WI38 (cell line): ENCODE measurements at regions not wholly inside any gene's neighbourhood (a gene's known extent, or its start where the extent isn't known, plus 50 kb on each side); places are given as distances from the start of the nearest gene placed in this dataset.

Experiments
- H3K4me3 ChIP-seq: 2 replicates; pipeline ENCODE4 v1.5.1; 2011; ENCODE audit warnings: low read depth, mild to moderate bottlenecking, control low read depth, low read length
- TF ChIP-seq, protein P1 (sequence below): IDR thresholded peaks from 2 replicates; pipeline ENCODE4 v1.5.1; 2012; ENCODE audit warnings: low read depth, mild to moderate bottlenecking, control low read depth, low read length

DNA sequence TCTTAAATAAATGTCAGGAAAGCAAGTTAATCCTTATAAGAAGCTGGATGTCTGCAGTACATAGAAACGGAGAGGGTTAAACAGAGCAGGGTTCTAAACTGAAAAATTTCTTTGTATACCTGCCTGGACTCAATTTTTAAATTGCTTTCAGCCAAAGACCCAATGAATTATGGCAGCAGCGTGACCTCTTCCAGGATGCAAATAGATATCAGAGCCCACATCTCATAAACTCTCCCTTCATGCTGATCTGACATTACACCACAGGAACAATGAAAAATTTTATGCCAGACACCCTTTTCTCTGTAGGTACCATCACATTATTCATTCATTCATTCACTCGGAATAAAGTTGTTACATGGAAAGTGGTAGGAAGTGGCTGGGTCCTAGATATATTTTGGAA lies 236.4 kb downstream of the NUF2 start:
- H3K4me3 ChIP-seq = no peak overlapping the region
- TF ChIP-seq, protein P1, sequence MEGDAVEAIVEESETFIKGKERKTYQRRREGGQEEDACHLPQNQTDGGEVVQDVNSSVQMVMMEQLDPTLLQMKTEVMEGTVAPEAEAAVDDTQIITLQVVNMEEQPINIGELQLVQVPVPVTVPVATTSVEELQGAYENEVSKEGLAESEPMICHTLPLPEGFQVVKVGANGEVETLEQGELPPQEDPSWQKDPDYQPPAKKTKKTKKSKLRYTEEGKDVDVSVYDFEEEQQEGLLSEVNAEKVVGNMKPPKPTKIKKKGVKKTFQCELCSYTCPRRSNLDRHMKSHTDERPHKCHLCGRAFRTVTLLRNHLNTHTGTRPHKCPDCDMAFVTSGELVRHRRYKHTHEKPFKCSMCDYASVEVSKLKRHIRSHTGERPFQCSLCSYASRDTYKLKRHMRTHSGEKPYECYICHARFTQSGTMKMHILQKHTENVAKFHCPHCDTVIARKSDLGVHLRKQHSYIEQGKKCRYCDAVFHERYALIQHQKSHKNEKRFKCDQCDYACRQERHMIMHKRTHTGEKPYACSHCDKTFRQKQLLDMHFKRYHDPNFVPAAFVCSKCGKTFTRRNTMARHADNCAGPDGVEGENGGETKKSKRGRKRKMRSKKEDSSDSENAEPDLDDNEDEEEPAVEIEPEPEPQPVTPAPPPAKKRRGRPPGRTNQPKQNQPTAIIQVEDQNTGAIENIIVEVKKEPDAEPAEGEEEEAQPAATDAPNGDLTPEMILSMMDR = no peak

DNA sequence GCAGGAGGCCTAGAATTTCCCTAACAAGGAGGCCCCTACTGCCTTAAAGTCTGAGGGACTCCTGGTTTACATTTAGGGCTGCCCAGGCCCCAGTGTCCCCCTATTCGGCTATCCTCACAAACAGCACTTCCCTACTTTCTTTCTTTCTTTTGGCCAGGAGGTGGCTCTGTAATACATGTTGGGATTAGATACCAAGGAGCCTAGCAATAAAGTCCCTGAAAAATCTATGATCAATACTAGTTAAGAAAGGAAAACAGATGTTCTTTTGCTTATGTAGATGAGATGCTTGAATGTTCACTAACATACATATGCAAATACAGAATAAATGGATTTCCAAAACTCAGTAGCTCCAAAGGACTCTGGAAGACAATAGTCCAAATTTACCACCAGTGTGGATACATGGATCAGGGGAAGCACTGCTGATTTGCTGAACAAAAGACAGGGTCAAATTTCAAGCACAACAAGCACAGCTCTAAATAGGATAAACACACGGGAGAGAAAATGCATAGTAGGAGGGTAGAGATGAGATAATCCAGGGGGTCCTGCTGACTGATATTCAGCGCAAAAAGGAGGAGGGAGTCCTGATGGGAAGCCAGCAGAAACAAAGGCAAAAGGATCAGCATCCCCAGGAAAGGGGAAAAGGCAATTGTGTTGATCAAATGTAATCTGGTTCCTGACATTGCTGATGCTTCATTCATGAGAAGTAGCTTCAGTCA lies 240.0 kb downstream of the NUF2 start:
- TF ChIP-seq, protein P1 = no peak
- no peak overlapping the region for H3K4me3 ChIP-seq

DNA sequence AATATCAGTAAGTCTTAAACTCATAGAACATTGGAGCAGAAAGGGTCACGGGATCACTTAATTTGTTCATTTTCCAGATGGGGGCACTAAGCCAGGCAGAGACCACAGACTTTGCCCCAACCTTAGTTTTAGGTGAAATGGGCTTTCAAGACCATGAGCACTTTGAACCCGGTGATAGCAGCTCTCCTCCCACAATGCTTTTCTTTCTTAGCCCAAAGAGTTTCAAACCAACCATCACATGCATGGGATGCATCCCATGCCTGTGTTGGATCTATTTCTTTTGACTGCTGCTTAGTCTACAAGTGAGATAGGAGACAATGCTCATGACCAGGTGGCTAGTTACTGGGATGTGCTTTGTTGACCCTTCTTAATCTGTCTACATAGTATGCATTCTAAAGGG lies 240.6 kb downstream of the NUF2 start:
- H3K4me3 ChIP-seq = no peak overlapping the region
- TF ChIP-seq, protein P1 = no peak

DNA sequence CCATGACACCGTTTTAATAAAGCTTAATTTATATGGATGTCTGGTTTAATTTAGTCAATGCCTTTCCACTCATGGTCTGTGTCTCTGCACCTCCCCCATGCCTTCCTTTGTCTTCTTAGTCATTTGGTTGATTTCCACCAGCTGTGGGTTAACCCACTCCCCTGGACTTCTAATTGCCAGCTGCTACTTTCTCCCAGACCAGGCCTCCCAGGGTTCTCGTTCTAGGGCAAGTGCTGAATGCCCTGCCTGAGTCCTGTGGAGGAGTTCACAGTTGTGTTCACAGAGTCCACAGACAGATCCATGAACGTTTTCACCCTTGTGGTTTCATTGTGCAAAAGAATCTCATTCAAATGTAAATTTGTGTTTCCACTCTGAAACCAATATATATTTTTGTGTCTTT lies 243.4 kb downstream of the NUF2 start:
- TF ChIP-seq, protein P1 = no peak
- H3K4me3 ChIP-seq = no peak overlapping the region

DNA sequence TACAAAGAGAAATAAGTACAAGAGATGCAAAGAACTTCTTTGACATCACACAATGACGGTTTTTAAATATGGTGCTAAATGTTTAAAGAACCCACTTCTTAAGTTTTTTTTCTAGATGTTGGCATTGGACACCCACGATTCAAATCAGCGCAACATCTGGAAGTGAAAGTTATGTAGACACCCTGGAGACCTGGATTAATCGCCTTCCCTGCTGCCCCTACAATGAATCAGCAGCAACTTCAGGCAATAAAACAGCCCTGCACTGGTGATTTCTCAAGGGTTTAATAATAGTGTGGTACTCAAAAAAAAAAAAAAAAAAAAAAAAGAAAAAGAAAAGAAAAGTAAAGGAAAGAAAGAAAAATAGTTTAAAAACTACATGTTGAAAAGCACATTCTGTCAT lies 248.3 kb downstream of the NUF2 start:
- TF ChIP-seq, protein P1 = no peak
- no peak overlapping the region for H3K4me3 ChIP-seq

DNA sequence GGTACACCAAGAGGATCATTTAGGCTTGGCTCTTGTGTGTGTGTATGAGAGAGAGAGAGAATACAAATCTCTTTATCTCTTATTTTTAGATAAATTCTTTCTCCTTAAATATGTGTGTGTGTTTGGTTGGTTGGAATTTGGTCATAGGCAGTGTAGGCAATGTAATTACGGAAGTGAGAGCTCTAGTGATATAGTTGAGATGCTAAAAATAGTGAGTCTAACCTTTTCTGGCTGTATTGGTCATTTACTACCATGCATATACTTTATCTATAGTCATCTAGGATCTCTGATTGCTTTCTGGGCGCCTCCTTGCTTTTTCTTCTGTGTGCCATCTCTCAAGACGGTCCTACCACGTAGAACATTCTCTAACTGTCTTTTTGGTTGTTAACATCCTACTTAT lies 250.2 kb downstream of the NUF2 start:
- TF ChIP-seq, protein P1 = no peak

DNA sequence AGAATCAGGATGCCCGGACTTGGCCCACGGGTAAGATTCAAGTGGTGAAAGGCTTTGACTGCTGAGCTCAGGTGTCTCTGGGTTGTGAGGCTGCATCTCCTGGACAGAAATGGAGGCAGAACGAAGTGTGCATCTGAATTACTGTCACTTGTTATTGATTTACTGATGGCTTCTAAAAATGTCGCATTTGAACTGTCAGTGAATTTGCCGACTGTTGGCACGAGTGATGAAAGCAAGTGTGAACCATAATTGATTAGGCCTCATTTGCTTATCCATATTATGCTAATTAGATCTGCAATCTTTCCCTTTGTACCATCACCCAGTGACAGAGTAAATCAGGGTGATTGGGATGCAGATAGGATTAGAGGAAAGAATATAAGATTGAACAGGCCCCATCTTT lies 252.4 kb downstream of the NUF2 start:
- no peak overlapping the region for H3K4me3 ChIP-seq
- TF ChIP-seq, protein P1 = no peak

More for the DNA sequence above, 250.2 kb downstream of the NUF2 start:
- no peak overlapping the region for H3K4me3 ChIP-seq
